KMS-11 (cell line): ENCODE measurements at regions not wholly inside any gene's neighbourhood (a gene's known extent, or its start where the extent isn't known, plus 50 kb on each side); places are given as distances from the start of the nearest gene placed in this dataset.

ENCODE experiments used
- H2AFZ ChIP-seq: fragments of 200-600 bp; sonication (generic); 2 replicates; pipeline ENCODE4 v1.6.1; 2016; ENCODE audit warnings: antibody characterized with exemption, mixed run types, low read depth
- H3K27ac ChIP-seq: fragments of 200-600 bp; sonication (generic); 2 replicates; pipeline ENCODE4 v1.6.1; 2016; ENCODE audit warnings: mild to moderate bottlenecking, mixed run types
- H3K27me3 ChIP-seq: fragments of 200-600 bp; sonication (generic); 2 replicates; pipeline ENCODE4 v1.6.1; 2017; ENCODE audit warnings: mild to moderate bottlenecking, low read depth, mixed run types, moderate library complexity; ENCODE audit not compliant: insufficient read depth
- H3K36me3 ChIP-seq: fragments of 200-600 bp; sonication (generic); 2 replicates; pipeline ENCODE4 v1.6.1; 2017; ENCODE audit warnings: mild to moderate bottlenecking, mixed run types; ENCODE audit not compliant: insufficient read depth
- H3K4me1 ChIP-seq: fragments of 200-600 bp; sonication (generic); 2 replicates; pipeline ENCODE4 v1.6.1; 2016; ENCODE audit warnings: mild to moderate bottlenecking, low read depth, mixed run types; ENCODE audit not compliant: poor library complexity, severe bottlenecking
- H3K4me2 ChIP-seq: fragments of 200-600 bp; sonication (generic); 2 replicates; pipeline ENCODE4 v1.7.0; 2016; ENCODE audit warnings: mild to moderate bottlenecking, mixed run types
- H3K4me3 ChIP-seq: fragments of 200-600 bp; sonication (generic); IDR thresholded peaks from 2 replicates; pipeline ENCODE4 v1.6.1; 2017; ENCODE audit warnings: low read depth, low read length, mixed read lengths; ENCODE audit not compliant: insufficient read depth
- H3K79me2 ChIP-seq: fragments of 200-600 bp; sonication (generic); 2 replicates; pipeline ENCODE4 v1.6.1; 2016; ENCODE audit warnings: low read depth, mixed run types; ENCODE audit not compliant: insufficient read depth
- H3K9ac ChIP-seq: fragments of 200-600 bp; sonication (generic); 2 replicates; pipeline ENCODE4 v1.6.1; 2016; ENCODE audit warnings: mild to moderate bottlenecking, mixed run types
- H4K20me1 ChIP-seq: fragments of 200-600 bp; sonication (generic); 2 replicates; pipeline ENCODE4 v1.6.1; 2016; ENCODE audit warnings: mild to moderate bottlenecking, mixed run types; ENCODE audit not compliant: insufficient read depth
- TF ChIP-seq, protein P1 (sequence below): fragments of 200-600 bp; sonication (generic); conservative IDR thresholded peaks from 2 replicates; pipeline ENCODE4 v1.6.1; 2017; ENCODE audit warnings: low read depth, mild to moderate bottlenecking, antibody characterized with exemption, low read length, moderate library complexity, mixed read lengths

DNA sequence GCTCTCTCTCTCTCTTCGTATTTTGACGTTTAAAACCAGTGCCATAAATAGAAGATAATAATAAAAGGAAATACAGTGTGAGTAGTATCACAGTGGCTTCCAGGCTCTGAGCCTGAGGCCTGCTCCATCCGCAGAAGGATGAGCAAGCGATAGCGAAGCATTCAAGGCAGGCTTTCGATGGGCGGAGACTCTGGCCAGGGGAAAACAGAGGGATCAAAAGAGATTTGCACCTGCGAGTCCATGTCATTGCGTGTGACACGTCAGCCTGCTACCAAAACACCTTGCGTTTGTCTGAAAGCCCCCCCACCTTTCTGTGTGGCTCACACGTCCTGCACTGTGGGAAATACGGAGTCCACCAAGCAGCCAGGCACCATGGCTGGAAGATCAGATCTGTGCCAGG is 377.3 kb upstream of the SULF2 start:
- H3K4me3 ChIP-seq: no peak overlapping the region
- H2AFZ ChIP-seq: no peak overlapping the region
- no peaks in the 10 kb centered on the region for H3K4me1 ChIP-seq

DNA sequence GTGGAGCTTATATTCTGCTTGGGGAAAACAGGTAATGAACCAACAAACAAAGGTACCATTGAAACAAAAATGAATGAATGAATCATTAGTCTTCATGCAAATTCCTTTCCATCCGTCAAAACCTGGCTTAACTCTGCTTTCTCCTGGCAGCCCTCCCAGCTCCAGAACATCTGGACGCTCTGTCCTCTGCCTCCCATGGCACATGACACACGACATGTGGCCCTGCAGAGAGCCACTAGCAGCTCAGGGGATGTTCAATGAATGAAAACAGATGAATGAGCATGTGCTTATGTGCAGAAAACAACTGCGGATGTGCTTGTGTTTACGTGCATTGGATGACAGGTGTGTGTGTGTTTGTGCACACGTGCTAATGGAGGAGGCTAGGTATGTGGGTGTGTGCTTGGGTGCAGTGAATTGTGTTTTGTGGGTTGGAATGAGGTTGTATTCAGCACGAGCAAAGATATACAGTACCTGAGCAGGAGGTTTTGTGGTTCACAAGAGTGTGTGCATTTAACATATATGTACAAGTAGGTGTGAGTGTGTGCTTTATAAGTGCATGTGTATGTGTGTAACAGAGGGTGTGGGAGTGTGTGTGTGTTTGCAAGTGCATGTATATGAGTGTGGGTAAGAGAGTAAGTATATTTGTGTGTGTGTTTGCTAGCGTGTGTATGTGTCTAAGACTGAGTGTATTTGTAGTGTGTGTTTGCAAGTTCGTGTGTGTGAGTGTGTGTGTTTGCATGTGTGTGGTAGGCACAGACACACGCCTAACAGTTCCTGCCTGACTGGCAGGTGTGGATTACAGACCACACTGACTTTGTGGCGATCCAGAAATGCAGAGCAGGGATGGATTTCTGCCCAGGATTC is 374.1 kb upstream of the SULF2 start:
- H3K27me3 ChIP-seq: peaks cover 11% of the 10 kb centered on the region; the same call in 1 of the 2 replicates
- no peaks in the 10 kb centered on the region for H3K36me3 ChIP-seq
- H3K27ac ChIP-seq: no peak overlapping the region
- H3K79me2 ChIP-seq: no peaks in the 10 kb centered on the region
- H3K4me1 ChIP-seq: no peaks in the 10 kb centered on the region
- TF ChIP-seq, protein P1, sequence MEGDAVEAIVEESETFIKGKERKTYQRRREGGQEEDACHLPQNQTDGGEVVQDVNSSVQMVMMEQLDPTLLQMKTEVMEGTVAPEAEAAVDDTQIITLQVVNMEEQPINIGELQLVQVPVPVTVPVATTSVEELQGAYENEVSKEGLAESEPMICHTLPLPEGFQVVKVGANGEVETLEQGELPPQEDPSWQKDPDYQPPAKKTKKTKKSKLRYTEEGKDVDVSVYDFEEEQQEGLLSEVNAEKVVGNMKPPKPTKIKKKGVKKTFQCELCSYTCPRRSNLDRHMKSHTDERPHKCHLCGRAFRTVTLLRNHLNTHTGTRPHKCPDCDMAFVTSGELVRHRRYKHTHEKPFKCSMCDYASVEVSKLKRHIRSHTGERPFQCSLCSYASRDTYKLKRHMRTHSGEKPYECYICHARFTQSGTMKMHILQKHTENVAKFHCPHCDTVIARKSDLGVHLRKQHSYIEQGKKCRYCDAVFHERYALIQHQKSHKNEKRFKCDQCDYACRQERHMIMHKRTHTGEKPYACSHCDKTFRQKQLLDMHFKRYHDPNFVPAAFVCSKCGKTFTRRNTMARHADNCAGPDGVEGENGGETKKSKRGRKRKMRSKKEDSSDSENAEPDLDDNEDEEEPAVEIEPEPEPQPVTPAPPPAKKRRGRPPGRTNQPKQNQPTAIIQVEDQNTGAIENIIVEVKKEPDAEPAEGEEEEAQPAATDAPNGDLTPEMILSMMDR: no peak
- H4K20me1 ChIP-seq: no peaks in the 10 kb centered on the region
- no peak overlapping the region for H3K4me3 ChIP-seq
- H2AFZ ChIP-seq: no peak overlapping the region
- no peak overlapping the region for H3K4me2 ChIP-seq
- no peak overlapping the region for H3K9ac ChIP-seq

More for the DNA sequence above, 377.3 kb upstream of the SULF2 start:
- Histone ChIP-seq H3K79me2 (no peaks in the 10 kb centered on the region), H3K27ac (no peak overlapping the region), H3K4me2 (no peak overlapping the region), H3K9ac (no peak overlapping the region), H3K27me3 (peaks cover 25% of the 10 kb centered on the region; the same call in 1 of the 2 replicates), H4K20me1 (no peaks in the 10 kb centered on the region), H3K36me3 (no peaks in the 10 kb centered on the region)
- TF ChIP-seq, protein P1: no peak

DNA sequence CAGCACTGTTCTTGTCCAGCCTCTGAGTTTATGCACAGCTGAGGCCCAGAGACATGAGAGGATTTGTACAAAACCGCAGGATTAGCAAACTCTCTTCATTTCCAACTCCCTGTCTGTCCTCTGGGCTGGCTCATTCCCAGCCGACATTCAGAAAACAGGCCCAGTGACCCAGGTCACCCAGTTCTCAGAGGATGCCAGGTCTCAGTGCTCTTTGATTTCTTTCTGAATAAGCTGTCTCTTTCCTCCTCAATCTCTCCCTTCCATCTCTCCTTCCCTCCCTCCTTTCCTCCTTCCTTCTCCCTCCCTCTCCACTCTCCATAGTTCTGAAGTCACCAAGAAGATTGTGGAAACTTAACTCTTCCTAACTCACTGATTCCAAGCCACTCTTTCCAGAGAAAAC is 372.7 kb upstream of the SULF2 start:
- H3K79me2 ChIP-seq: no peaks in the 10 kb centered on the region
- no peaks in the 10 kb centered on the region for H4K20me1 ChIP-seq
- no peak overlapping the region for H3K9ac ChIP-seq
- H3K36me3 ChIP-seq: no peaks in the 10 kb centered on the region
- no peak overlapping the region for H3K4me2 ChIP-seq
- TF ChIP-seq, protein P1: no peak
- H3K4me3 ChIP-seq: no peak overlapping the region
- no peaks in the 10 kb centered on the region for H3K4me1 ChIP-seq
- no peak overlapping the region for H2AFZ ChIP-seq
- H3K27ac ChIP-seq: no peak overlapping the region
- peaks cover 17% of the 10 kb centered on the region; the same call in 1 of the 2 replicates for H3K27me3 ChIP-seq

DNA sequence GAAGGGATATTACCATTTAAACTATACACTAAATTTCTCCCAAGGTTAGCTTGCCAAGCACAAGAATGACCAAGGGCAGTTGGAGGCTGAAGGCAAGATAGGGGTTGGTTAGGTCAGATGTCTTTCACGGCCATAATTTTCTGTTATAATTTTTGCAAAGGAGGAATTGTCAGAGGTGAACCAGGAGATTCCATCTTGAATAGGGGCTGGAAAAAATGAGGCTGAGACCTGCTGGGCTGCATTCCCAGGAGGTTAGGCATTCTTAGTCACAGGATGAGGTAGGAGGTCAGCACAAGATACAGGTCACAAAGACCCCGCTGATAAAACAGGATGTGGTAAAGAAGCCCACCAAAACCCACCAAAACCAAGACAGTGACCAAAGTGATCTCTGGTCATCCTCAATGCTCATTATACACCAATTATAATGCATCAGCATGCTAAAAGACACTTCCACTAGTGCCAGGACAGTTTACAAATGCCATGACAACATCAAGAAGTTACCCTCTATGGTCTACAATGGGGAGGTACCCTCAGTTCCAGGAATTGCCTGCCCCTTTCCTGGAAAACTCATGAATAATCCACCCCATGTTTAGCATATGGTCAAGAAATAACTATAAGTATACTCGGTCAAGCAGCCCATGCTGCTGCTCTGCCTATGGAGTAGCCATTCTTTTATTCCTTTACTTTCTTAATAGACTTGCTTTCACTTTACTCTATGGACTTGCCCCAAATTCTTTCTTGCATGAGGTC is 371.8 kb upstream of the SULF2 start:
- no peak overlapping the region for H3K4me2 ChIP-seq

More for the DNA sequence above, 371.8 kb upstream of the SULF2 start:
- no peaks in the 10 kb centered on the region for H3K4me1 ChIP-seq
- TF ChIP-seq, protein P1: no peak
- no peak overlapping the region for H2AFZ ChIP-seq
- no peaks in the 10 kb centered on the region for H3K79me2 ChIP-seq
- H3K36me3 ChIP-seq: no peaks in the 10 kb centered on the region
- no peaks in the 10 kb centered on the region for H4K20me1 ChIP-seq
- H3K9ac ChIP-seq: no peak overlapping the region
- peaks cover 10% of the 10 kb centered on the region; the same call in 1 of the 2 replicates for H3K27me3 ChIP-seq
- no peak overlapping the region for H3K4me3 ChIP-seq
- no peak overlapping the region for H3K27ac ChIP-seq
